HL-60 (cell line): ENCODE measurements at regions not wholly inside any gene's neighbourhood (a gene's known extent, or its start where the extent isn't known, plus 50 kb on each side); places are given as distances from the start of the nearest gene placed in this dataset.

Experiments used
- DNase-seq, 2 experiments: peaks; one replicate each; pipeline ENCODE4 v3.0.0-alpha.2; 2010 to 2020; ENCODE audit warnings: low read depth in 1 of 2, low spot score in 1 of 2
- H3K27ac ChIP-seq: fragments of 250-450 bp; sonication (Bioruptor Pico); replicated peaks from 2 replicates; pipeline ENCODE4 v1.5.1; 2020; ENCODE audit warnings: mild to moderate bottlenecking, moderate library complexity
- H3K27me3 ChIP-seq: fragments of 250-450 bp; sonication (Bioruptor Pico); 2 replicates; pipeline ENCODE4 v1.5.1; 2021; ENCODE audit warnings: mild to moderate bottlenecking, moderate library complexity; ENCODE audit not compliant: insufficient read depth, poor library complexity, severe bottlenecking
- H3K4me3 ChIP-seq: replicated peaks from 2 replicates; pipeline ENCODE4 v1.5.1; 2011; ENCODE audit warnings: mild to moderate bottlenecking, control low read depth, low read length; ENCODE audit not compliant: insufficient read depth
- GABPA ChIP-seq: IDR thresholded peaks from 2 replicates; pipeline ENCODE4 v1.6.1; 2012; ENCODE audit warnings: low read depth
- POLR2AphosphoS5 ChIP-seq: IDR thresholded peaks from 2 replicates; pipeline ENCODE4 v1.6.1; 2012; ENCODE audit warnings: low read depth
- REST ChIP-seq: IDR thresholded peaks from 2 replicates; pipeline ENCODE4 v1.6.1; 2012; ENCODE audit warnings: low read depth; ENCODE audit not compliant: insufficient replicate concordance
- SPI1 ChIP-seq: IDR thresholded peaks from 2 replicates; pipeline ENCODE4 v1.6.1; 2012; ENCODE audit warnings: low read depth, mild to moderate bottlenecking, borderline replicate concordance
- TF ChIP-seq, protein P1 (sequence below): IDR thresholded peaks from one replicate; pipeline ENCODE4 v1.5.1; 2011; ENCODE audit warnings: low read length, control low read depth, inconsistent platforms; ENCODE audit not compliant: insufficient read depth

- Histone ChIP-seq H3K27ac (no peak overlapping the region), H3K4me3 (no peak overlapping the region), H3K27me3 (no peaks in the 10 kb centered on the region)
- no peak for DNase-seq
- TF ChIP-seq SPI1 (no peak), REST (no peak), POLR2AphosphoS5 (no peak), GABPA (no peak)
Measured at GRCh38 chr7:88586890-88587289, 172.6 kb upstream of the ZNF804B start.

DNA sequence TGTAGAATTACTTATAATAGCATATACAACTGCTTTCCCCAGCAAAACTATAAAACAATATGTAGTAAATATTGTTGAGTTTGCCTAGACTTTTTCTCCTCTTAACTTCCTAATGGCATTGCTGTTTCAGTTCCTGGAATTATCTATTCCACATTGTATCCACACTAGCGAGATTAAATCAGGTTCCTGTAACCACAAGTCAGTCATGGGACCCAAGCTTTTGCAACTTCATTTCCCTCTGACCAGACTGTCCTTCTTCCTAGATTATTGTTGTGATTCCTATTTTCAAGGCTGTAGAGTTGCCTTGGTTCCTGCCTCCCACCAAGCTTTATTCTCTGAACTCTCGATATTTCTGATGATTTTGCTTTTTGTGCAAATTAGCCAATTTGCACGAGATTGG lies 173.3 kb upstream of the ZNF804B start:
- Histone ChIP-seq H3K27ac (no peak overlapping the region), H3K4me3 (no peak overlapping the region), H3K27me3 (no peaks in the 10 kb centered on the region)
- no peak for TF ChIP-seq SPI1
- TF ChIP-seq, protein P1, sequence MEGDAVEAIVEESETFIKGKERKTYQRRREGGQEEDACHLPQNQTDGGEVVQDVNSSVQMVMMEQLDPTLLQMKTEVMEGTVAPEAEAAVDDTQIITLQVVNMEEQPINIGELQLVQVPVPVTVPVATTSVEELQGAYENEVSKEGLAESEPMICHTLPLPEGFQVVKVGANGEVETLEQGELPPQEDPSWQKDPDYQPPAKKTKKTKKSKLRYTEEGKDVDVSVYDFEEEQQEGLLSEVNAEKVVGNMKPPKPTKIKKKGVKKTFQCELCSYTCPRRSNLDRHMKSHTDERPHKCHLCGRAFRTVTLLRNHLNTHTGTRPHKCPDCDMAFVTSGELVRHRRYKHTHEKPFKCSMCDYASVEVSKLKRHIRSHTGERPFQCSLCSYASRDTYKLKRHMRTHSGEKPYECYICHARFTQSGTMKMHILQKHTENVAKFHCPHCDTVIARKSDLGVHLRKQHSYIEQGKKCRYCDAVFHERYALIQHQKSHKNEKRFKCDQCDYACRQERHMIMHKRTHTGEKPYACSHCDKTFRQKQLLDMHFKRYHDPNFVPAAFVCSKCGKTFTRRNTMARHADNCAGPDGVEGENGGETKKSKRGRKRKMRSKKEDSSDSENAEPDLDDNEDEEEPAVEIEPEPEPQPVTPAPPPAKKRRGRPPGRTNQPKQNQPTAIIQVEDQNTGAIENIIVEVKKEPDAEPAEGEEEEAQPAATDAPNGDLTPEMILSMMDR, result no peak
- no peak for TF ChIP-seq POLR2AphosphoS5
- no peak for TF ChIP-seq GABPA
- TF ChIP-seq REST, result no peak
- DNase-seq, result no peak

DNA sequence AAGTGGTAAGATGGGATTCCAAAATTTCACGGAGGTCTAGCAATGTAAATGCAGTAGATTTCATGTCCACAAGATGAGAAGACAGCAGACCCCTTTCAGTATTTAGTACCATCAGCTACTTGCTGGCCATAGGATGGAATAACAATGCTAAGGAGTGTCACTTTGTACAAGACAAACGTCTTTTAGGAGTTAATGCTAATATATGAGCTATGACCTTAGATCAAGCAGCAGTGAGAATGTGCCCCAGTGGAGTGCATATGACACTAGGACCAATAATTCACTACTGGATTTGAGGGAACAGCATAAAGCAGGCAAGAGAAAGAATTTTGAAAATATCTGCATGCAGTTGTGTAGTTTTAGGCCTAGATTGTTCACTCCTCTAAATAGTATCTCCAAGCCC lies 182.8 kb upstream of the ZNF804B start:
- TF ChIP-seq SPI1, result no peak
- no peak for TF ChIP-seq POLR2AphosphoS5
- TF ChIP-seq GABPA, result no peak
- no peak for TF ChIP-seq REST
- TF ChIP-seq, protein P1, result no peak
- Histone ChIP-seq H3K27ac (no peak overlapping the region), H3K4me3 (no peak overlapping the region), H3K27me3 (no peaks in the 10 kb centered on the region)
- DNase-seq, result no peak

- no peak overlapping the region for H3K27ac ChIP-seq
- no peak for TF ChIP-seq POLR2AphosphoS5
- no peak for TF ChIP-seq GABPA
- no peak for TF ChIP-seq REST
- TF ChIP-seq, protein P1, result no peak
- TF ChIP-seq SPI1, result no peak
- no peak for DNase-seq
Measured at GRCh38 chr7:88566162-88566729, 193.3 kb upstream of the ZNF804B start.

More at GRCh38 chr7:88566162-88566729, 193.3 kb upstream of the ZNF804B start:
- Histone ChIP-seq H3K27me3 (no peaks in the 10 kb centered on the region), H3K4me3 (no peak overlapping the region)
